GM23338 (cell line): ENCODE measurements at regions not wholly inside any gene's neighbourhood (a gene's known extent, or its start where the extent isn't known, plus 50 kb on each side); places are given as distances from the start of the nearest gene placed in this dataset.
"Not testable (repeated sequence)": the region's sequence is repeated elsewhere in the genome, so short reads cannot be mapped to it uniquely, and the experiment has no call there.

Experiments used
- ATAC-seq: fragments of 200-7000 bp; cut with Tn5 transposase; 3 replicates; pipeline ENCODE4 v1.9.1; 2020
- DNase-seq: peaks from one replicate; pipeline ENCODE4 v3.0.0-alpha.2; 2015; ENCODE audit warnings: low spot score
- H2AFZ ChIP-seq: fragments of 200-600 bp; sonication (generic); 2 replicates; pipeline ENCODE4 v1.8.0; 2016; ENCODE audit warnings: antibody characterized with exemption, mild to moderate bottlenecking, moderate library complexity
- H3F3A ChIP-seq: fragments of 200-600 bp; sonication (generic); replicated peaks from 2 replicates; pipeline ENCODE4 v1.8.0; 2017; ENCODE audit warnings: antibody characterized with exemption, mixed run types, low read depth
- H3K27ac ChIP-seq: fragments of 200-600 bp; sonication (generic); 2 replicates; pipeline ENCODE4 v1.6.1; 2016; ENCODE audit warnings: low read depth
- H3K27me3 ChIP-seq: fragments of 200-600 bp; sonication (generic); 2 replicates; pipeline ENCODE4 v1.8.0; 2016; ENCODE audit warnings: mild to moderate bottlenecking, mixed run types, moderate library complexity; ENCODE audit not compliant: insufficient read depth
- H3K36me3 ChIP-seq: fragments of 200-600 bp; sonication (generic); 2 replicates; pipeline ENCODE4 v1.8.0; 2016; ENCODE audit warnings: mild to moderate bottlenecking; ENCODE audit not compliant: insufficient read depth
- H3K4me1 ChIP-seq: fragments of 200-600 bp; sonication (generic); 2 replicates; pipeline ENCODE4 v1.8.0; 2016; ENCODE audit warnings: mild to moderate bottlenecking, moderate library complexity; ENCODE audit not compliant: insufficient read depth
- H3K4me2 ChIP-seq: fragments of 200-600 bp; sonication (generic); 2 replicates; pipeline ENCODE4 v1.7.1; 2017; ENCODE audit warnings: mixed run types
- H3K4me3 ChIP-seq: fragments of 200-600 bp; sonication (generic); 2 replicates; pipeline ENCODE4 v1.6.1; 2016; ENCODE audit warnings: mixed run types
- H3K79me2 ChIP-seq: fragments of 200-600 bp; sonication (generic); replicated peaks from 2 replicates; pipeline ENCODE4 v1.8.0; 2017; ENCODE audit warnings: mild to moderate bottlenecking; ENCODE audit not compliant: insufficient read depth
- H3K9me2 ChIP-seq: fragments of 200-600 bp; sonication (generic); 2 replicates; pipeline ENCODE4 v1.8.0; 2017; ENCODE audit not compliant: insufficient read depth
- H4K20me1 ChIP-seq: fragments of 200-600 bp; sonication (generic); replicated peaks from 2 replicates; pipeline ENCODE4 v1.8.0; 2017; ENCODE audit warnings: mild to moderate bottlenecking; ENCODE audit not compliant: insufficient read depth
- H3K27ac Mint-ChIP-seq: 2 replicates; pipeline ENCODE4 v1.8.0; 2020; ENCODE audit warnings: inconsistent platforms, mild to moderate bottlenecking, moderate library complexity, mixed read lengths
- H3K27me3 Mint-ChIP-seq: 3 replicates; pipeline ENCODE4 v1.8.0; 2022; ENCODE audit warnings: low read depth, mild to moderate bottlenecking, moderate library complexity, mixed read lengths, inconsistent platforms; ENCODE audit not compliant: insufficient read depth, poor library complexity
- H3K36me3 Mint-ChIP-seq: 3 replicates; pipeline ENCODE4 v1.8.0; 2021; ENCODE audit warnings: low read depth, mild to moderate bottlenecking, inconsistent platforms, moderate library complexity, mixed read lengths
- H3K4me1 Mint-ChIP-seq: 3 replicates; pipeline ENCODE4 v1.8.0; 2020; ENCODE audit warnings: mild to moderate bottlenecking, inconsistent platforms, mixed read lengths
- H3K4me3 Mint-ChIP-seq: 3 replicates; pipeline ENCODE4 v1.8.0; 2021; ENCODE audit warnings: moderate library complexity, mild to moderate bottlenecking, inconsistent platforms, mixed read lengths
- H3K9me3 Mint-ChIP-seq: 3 replicates; pipeline ENCODE4 v1.8.0; 2020; ENCODE audit warnings: moderate library complexity, mild to moderate bottlenecking, inconsistent platforms, mixed read lengths
- CREB1 ChIP-seq: fragments of 250-450 bp; sonication (Bioruptor Pico); IDR thresholded peaks from 2 replicates; pipeline ENCODE4 v1.5.0; 2020; ENCODE audit warnings: low read depth, mild to moderate bottlenecking, moderate library complexity
- JUNB ChIP-seq: IDR thresholded peaks from one replicate; pipeline ENCODE4 v1.6.1; 2016; ENCODE audit warnings: antibody characterized with exemption; ENCODE audit not compliant: unreplicated experiment
- ZNF462 ChIP-seq: fragments of 250-450 bp; sonication (Bioruptor Pico); IDR thresholded peaks from 2 replicates; pipeline ENCODE4 v1.5.0; 2020; ENCODE audit warnings: mild to moderate bottlenecking, moderate library complexity
- TF ChIP-seq, protein P1 (sequence below): IDR thresholded peaks from one replicate; pipeline ENCODE4 v1.6.1; 2018; ENCODE audit warnings: antibody characterized with exemption; ENCODE audit not compliant: unreplicated experiment
- TF ChIP-seq, protein P2 (sequence below): IDR thresholded peaks from 2 replicates; pipeline ENCODE4 v1.6.1; 2016; ENCODE audit warnings: antibody characterized with exemption

- no peak for TF ChIP-seq ZNF462 (CRISPR knock-in tag)
- TF ChIP-seq, protein P1, sequence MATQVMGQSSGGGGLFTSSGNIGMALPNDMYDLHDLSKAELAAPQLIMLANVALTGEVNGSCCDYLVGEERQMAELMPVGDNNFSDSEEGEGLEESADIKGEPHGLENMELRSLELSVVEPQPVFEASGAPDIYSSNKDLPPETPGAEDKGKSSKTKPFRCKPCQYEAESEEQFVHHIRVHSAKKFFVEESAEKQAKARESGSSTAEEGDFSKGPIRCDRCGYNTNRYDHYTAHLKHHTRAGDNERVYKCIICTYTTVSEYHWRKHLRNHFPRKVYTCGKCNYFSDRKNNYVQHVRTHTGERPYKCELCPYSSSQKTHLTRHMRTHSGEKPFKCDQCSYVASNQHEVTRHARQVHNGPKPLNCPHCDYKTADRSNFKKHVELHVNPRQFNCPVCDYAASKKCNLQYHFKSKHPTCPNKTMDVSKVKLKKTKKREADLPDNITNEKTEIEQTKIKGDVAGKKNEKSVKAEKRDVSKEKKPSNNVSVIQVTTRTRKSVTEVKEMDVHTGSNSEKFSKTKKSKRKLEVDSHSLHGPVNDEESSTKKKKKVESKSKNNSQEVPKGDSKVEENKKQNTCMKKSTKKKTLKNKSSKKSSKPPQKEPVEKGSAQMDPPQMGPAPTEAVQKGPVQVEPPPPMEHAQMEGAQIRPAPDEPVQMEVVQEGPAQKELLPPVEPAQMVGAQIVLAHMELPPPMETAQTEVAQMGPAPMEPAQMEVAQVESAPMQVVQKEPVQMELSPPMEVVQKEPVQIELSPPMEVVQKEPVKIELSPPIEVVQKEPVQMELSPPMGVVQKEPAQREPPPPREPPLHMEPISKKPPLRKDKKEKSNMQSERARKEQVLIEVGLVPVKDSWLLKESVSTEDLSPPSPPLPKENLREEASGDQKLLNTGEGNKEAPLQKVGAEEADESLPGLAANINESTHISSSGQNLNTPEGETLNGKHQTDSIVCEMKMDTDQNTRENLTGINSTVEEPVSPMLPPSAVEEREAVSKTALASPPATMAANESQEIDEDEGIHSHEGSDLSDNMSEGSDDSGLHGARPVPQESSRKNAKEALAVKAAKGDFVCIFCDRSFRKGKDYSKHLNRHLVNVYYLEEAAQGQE, result no peak
- TF ChIP-seq JUNB, result no peak
- TF ChIP-seq CREB1 (CRISPR knock-in tag), result no peak
Observed at GRCh38 chr12:103021538-103022218, 64.2 kb downstream of the ASCL1 start (continued).

DNA sequence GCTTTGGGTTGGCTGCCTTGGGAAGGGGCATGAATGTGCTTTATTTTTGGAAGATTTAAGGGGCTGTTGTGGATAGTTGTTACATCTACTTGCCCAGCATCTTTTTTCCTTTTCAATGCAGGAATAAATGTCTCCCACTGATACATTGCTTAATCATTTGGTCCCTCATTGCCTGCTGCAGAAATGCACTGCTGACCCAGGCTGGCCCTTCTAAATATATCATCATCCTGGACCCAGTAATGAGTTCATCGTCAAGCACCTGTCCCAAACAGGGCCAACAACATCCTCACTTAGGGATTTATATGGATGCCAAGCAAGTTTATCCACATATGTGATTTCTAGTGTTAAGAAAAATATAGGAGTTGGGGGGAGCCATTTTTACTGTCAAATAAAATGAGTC is 67.2 kb downstream of the ASCL1 start:
- H3K4me3 ChIP-seq, result no peak overlapping the region
- no peak overlapping the region for H2AFZ ChIP-seq
- H3K9me3 Mint-ChIP-seq, result no peaks in the 10 kb centered on the region
- no peak overlapping the region for H3K4me2 ChIP-seq
- H3K79me2 ChIP-seq, result no peaks in the 10 kb centered on the region
- H3K27ac ChIP-seq, result no peak overlapping the region
- no peak overlapping the region for H3K4me3 Mint-ChIP-seq
- H3K4me1 Mint-ChIP-seq, result peaks cover 5% of the 10 kb centered on the region; the same call in 1 of the 3 replicates
- H3K27me3 Mint-ChIP-seq, result no peaks in the 10 kb centered on the region
- H3K36me3 ChIP-seq, result no peaks in the 10 kb centered on the region
- H4K20me1 ChIP-seq, result no peaks in the 10 kb centered on the region
- TF ChIP-seq, protein P2, sequence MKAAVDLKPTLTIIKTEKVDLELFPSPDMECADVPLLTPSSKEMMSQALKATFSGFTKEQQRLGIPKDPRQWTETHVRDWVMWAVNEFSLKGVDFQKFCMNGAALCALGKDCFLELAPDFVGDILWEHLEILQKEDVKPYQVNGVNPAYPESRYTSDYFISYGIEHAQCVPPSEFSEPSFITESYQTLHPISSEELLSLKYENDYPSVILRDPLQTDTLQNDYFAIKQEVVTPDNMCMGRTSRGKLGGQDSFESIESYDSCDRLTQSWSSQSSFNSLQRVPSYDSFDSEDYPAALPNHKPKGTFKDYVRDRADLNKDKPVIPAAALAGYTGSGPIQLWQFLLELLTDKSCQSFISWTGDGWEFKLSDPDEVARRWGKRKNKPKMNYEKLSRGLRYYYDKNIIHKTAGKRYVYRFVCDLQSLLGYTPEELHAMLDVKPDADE, result no peak
- no peaks in the 10 kb centered on the region; the same call in 1 of the 2 replicates for H3K9me2 ChIP-seq
- DNase-seq, result no peak
- no peaks in the 10 kb centered on the region for H3K4me1 ChIP-seq
- H3K27ac Mint-ChIP-seq, result no peak overlapping the region
- H3F3A ChIP-seq, result no peaks in the 10 kb centered on the region
- ATAC-seq, result no peak
- H3K27me3 ChIP-seq, result no peaks in the 10 kb centered on the region
- H3K36me3 Mint-ChIP-seq, result no peaks in the 10 kb centered on the region

GRCh38 chr12:103026643-103027042 is 69.2 kb downstream of the ASCL1 start:
- ATAC-seq, H3K4me1 Mint-ChIP-seq, H3F3A ChIP-seq: not testable (repeated sequence)

More at GRCh38 chr12:103026643-103027042, 69.2 kb downstream of the ASCL1 start:
- not testable (repeated sequence) for H3K27me3 ChIP-seq, H3K4me3 Mint-ChIP-seq, H3K27ac ChIP-seq, H3K4me3 ChIP-seq, H3K9me2 ChIP-seq, H3K36me3 ChIP-seq, H3K27ac Mint-ChIP-seq, H3K27me3 Mint-ChIP-seq, H3K9me3 Mint-ChIP-seq, H3K4me1 ChIP-seq, H2AFZ ChIP-seq, H3K4me2 ChIP-seq, H4K20me1 ChIP-seq, H3K36me3 Mint-ChIP-seq, DNase-seq, H3K79me2 ChIP-seq
